HG03432 (cell line): ENCODE measurements at regions not wholly inside any gene's neighbourhood (a gene's known extent, or its start where the extent isn't known, plus 50 kb on each side); places are given as distances from the start of the nearest gene placed in this dataset.

Experiments
- ATAC-seq: cut with Tn5 transposase; IDR thresholded peaks from one replicate; pipeline ENCODE4 v1.9.1; 2021; ENCODE audit warnings: mild to moderate bottlenecking, moderate library complexity; ENCODE audit not compliant: unreplicated experiment

- no peak for ATAC-seq
Observed at GRCh38 chr4:11592276-11592675, 163.6 kb upstream of the HS3ST1 start.

GRCh38 chr4:11590132-11590531 is 161.4 kb upstream of the HS3ST1 start:
- no peak for ATAC-seq

GRCh38 chr4:11589676-11590075 is 161.0 kb upstream of the HS3ST1 start:
- ATAC-seq = no peak

- ATAC-seq = no peak
Observed at GRCh38 chr4:11587797-11588196, 159.1 kb upstream of the HS3ST1 start.

GRCh38 chr4:11585506-11585905 is 156.8 kb upstream of the HS3ST1 start:
- ATAC-seq = no peak

GRCh38 chr4:11568511-11568910 is 139.8 kb upstream of the HS3ST1 start:
- ATAC-seq = no peak

GRCh38 chr4:11566444-11567022 is 137.8 kb upstream of the HS3ST1 start:
- peak; percentile 93 for ATAC-seq

GRCh38 chr4:11565899-11566298 is 137.2 kb upstream of the HS3ST1 start:
- peak; percentile 45 for ATAC-seq

- peak; percentile 32 for ATAC-seq
Observed at GRCh38 chr4:11565213-11565612, 136.5 kb upstream of the HS3ST1 start.

- ATAC-seq = no peak
Observed at GRCh38 chr4:11564021-11564420, 135.3 kb upstream of the HS3ST1 start.

- ATAC-seq = no peak
Observed at GRCh38 chr4:11549525-11549924, 120.8 kb upstream of the HS3ST1 start.

- peak; percentile 99 for ATAC-seq
Observed at GRCh38 chr4:11548597-11549082, 119.9 kb upstream of the HS3ST1 start.

GRCh38 chr4:11546391-11547175 is 117.9 kb upstream of the HS3ST1 start:
- no peak for ATAC-seq

GRCh38 chr4:11545651-11546050 is 117.0 kb upstream of the HS3ST1 start:
- no peak for ATAC-seq

- no peak for ATAC-seq
Observed at GRCh38 chr4:11544211-11544610, 115.5 kb upstream of the HS3ST1 start.

- no peak for ATAC-seq
Observed at GRCh38 chr4:11543706-11544105, 115.0 kb upstream of the HS3ST1 start.

GRCh38 chr4:11542952-11543351 is 114.3 kb upstream of the HS3ST1 start:
- ATAC-seq = no peak

- peak; percentile 79 for ATAC-seq
Observed at GRCh38 chr4:11537846-11538245, 109.2 kb upstream of the HS3ST1 start.

GRCh38 chr4:11535333-11535732 is 106.6 kb upstream of the HS3ST1 start:
- ATAC-seq = no peak

- no peak for ATAC-seq
Observed at GRCh38 chr4:11534623-11535302, 106.1 kb upstream of the HS3ST1 start.

GRCh38 chr4:11532138-11532537 is 103.4 kb upstream of the HS3ST1 start:
- ATAC-seq = no peak
